HG02571 (cell line): ENCODE measurements at regions not wholly inside any gene's neighbourhood (a gene's known extent, or its start where the extent isn't known, plus 50 kb on each side); places are given as distances from the start of the nearest gene placed in this dataset.

Experiments
- ATAC-seq: cut with Tn5 transposase; IDR thresholded peaks from one replicate; pipeline ENCODE4 v1.9.1; 2021; ENCODE audit warnings: mild to moderate bottlenecking, moderate library complexity; ENCODE audit not compliant: unreplicated experiment

DNA sequence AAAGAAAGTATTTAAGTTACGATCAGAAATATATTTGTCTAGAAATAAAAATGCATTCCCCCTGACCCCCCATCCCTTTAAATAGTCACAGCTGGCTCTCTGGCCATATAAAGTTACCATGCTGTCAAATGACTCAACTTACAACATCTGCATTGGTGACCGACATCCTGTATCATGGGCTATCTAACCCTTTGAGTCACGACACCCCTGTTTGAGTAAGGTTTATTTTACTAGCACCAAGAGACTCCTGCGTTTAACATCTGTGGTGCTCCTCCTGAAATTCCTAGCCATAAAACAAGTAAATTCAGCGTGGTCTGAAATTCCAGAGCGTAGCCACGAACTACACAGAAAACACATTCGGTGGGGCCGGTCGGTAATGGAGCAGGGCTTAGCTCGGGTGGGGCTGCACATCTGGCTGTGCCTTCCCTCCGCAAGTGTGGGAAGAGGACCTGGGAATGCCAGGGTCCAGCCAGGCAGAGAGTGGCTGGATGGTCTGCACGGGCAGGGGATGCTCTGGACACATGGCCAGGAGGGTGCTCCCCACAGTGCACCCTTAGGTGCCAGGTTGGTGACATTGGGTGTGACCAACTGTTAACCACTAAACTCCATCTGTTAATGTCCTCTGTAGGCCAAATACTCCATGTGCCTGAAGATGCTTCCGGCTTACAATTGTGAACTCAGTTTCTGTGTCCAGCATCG is 53.0 kb upstream of the CLDN14 start:
- ATAC-seq = no peak

DNA sequence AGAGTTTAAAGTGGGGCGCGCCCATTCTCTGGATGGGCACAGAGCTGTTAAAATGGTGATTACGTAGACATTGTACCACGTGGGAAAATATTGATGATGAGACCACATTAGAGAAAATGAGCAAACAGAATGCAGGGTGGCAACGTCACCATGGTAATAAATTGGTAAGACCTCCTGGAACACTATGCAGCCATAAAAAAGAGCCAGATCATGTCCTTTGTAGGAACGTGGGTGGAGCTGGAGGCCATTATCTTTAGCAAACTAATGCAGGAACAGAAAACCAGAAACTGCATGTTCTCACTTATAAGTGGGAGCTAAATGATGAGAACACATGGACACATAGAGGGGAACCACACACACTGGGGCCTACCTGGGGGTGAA is 53.5 kb upstream of the CLDN14 start:
- no peak for ATAC-seq

GRCh38 chr21:36534656-36535055 is 54.7 kb upstream of the CLDN14 start:
- no peak for ATAC-seq

DNA sequence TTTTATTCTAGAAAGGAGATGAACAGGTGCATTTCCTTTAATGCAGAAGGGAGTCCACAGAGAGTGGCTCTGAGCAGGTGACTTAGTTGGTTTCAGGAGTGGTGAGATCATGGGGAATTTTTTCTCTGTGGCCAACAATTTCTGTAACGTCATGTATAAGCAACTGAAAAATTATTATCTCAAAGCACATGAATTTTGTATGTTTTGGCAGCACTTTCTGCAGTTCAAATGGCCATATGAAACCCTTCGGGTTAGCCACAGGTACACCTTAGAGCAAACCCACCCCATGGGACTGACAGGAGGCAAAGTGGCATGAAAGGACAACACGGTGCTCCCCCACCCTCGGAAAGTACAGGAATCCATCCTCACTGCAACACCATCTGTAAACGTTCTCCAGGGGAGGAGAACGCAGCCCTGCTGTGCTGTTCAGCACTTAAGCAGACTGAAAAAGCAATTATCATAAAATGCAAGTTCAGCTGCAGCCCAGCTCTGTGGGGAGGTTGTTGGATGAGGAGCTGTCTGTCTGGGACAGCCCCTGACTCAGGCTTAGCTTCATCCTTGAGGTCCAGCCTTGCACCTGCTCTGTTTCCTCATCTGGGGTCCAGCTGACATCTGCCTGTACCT is 55.8 kb upstream of the CLDN14 start:
- ATAC-seq = peak; percentile 69

- no peak for ATAC-seq
Measured at GRCh38 chr21:36538761-36539160, 58.8 kb upstream of the CLDN14 start.

DNA sequence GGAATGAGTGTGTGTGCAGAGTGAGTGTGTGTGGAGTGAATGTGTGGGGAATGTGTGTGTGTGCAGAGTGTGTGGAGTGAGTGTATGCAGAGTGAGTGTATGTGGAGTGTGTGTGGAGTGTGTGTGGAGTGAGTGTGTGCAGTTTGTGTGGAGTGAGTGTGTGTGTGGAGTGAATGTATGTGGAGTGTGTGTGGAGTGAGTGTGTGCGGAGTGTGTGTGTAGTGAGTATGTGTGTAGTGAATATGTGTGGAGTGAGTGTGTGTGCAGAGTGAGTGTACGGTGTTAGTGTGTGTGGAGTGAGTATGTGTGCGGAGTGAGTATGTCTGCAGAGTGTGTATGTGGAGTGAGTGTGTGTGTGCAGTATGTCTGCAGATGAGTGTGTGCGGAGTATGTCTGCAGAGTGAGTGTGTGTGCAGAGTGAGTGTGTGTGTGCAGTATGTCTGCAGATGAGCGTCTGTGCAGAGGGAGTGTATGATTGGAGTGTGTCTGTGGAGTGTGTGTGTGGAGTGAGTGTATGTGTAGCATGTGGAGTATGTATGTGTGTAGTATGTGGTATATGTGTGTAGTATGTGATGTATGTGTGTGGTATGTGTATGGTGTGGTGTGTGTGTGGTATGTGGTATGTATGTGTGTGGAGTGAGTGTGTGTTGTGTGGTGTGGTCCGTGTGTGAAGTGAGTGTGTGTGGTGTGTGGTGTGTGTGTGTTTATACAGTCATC is 59.7 kb upstream of the CLDN14 start:
- no peak for ATAC-seq

DNA sequence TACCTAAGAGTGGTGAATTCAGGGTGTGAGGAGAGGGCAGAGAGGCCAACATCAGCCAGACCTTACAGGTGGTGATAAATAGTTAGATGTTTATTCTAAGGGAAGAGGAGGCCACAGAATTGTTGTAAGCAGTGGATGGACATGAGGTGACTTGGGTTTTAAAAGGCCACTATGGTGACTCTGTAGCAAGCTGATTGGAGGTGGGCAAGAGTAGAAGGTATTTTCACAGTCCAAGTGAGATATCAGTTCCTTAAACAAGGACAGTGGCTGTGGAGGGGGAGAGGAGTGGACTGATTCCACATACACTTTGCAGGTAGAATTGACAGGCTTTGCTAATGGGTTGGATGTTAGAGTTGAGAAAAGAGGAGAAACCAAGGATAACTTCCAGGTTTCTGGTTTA is 60.8 kb upstream of the CLDN14 start:
- no peak for ATAC-seq

GRCh38 chr21:36541721-36542139 is 61.8 kb upstream of the CLDN14 start:
- ATAC-seq = no peak

- peak; percentile 67 for ATAC-seq
Measured at GRCh38 chr21:36542312-36543101, 62.6 kb upstream of the CLDN14 start.

GRCh38 chr21:36543924-36544323 is 64.0 kb upstream of the CLDN14 start:
- no peak for ATAC-seq

DNA sequence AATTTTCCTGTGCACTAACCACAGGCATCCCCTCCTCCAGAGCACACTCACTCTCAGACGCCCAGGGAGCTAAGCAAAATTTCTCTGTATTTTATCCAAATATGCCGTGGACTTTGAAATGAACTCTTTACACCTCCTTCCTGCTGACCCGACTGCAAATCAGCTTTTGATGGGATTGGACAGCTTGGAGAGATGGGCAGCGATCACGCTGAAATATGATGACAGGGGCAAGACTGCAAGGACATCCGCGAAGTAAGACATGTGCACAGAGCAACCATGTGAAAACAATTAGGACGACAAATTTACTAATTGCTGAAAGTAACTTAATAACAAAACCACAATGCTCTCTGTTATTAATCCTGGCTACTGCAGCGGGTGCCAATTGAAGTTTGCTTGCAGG is 64.6 kb upstream of the CLDN14 start:
- ATAC-seq = no peak

DNA sequence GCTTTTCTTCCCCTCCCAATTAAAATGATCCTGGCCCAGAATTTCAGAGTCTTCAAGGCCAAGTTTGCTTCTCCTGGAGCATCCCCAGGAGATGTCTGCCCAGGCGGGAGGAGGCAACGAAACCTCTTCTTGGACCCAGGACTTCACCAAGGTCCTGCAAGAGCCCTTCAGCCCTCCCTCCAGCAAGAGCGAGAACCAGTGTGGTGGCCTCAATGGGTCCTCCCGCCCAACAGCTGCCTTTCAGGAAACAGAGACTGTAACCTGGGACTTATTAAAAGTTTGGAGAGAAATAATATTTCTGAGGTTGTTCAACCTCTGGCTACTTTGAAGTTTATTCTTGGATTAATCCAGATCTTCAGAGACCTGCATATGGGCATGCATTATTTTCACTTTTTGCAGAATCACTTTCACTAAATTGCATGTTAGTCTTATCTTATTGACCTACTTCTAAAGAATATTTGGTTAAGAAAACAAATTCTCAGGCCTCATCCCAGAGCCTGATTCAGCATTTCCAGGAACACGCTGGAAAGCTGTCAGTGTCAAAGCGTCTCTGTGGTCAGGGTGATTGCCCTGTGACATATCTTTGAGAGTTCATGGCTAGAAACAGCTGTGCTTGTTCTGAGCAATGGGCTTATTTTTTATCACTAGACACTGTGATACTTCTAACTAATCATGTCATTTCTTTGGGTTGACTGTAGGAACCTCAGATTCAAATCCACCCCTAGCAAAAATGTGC is 66.0 kb upstream of the CLDN14 start:
- ATAC-seq = no peak

- no peak for ATAC-seq
Measured at GRCh38 chr21:36547464-36547863, 67.5 kb upstream of the CLDN14 start.

GRCh38 chr21:36548866-36549265 is 68.9 kb upstream of the CLDN14 start:
- no peak for ATAC-seq

- ATAC-seq = no peak
Measured at GRCh38 chr21:36549470-36549869, 69.5 kb upstream of the CLDN14 start.

DNA sequence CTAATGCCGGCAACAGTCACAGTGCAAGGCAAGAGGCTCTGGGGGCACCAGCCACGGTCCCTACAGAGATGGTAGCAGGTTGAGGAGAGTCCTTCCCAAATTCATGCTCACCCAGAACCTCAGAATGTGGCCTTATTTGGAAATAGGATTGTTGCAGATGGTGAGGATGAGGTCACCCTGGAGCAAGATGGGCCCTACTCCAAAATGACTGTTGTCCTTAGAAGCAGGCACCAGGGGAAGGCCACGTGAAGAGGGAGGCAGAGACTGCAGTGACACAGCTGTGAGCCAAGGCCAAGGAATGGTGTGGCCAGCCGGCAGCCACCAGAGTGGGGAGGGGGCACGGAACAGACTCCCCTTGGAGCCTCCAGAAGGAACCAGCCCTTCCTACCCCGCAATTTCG is 70.8 kb upstream of the CLDN14 start:
- no peak for ATAC-seq

DNA sequence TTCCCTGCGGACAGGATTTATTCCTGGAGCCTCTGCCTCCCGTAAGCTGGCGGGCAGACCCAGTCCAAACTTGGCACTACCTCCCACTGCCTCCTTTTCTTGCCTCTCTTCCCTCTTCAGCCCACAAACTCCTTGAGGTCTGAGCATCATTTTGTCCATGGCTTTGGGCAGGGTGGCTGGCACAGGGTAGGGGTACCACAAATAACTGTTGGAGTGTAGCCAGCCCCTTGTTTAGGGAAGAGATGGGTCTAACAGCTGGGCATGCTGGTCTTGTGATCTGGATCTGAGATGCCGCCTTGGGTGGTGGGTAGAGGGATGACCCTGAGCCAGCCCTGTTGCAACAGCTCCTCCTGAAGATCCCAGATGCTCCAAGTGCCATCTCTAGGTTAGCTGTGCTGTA is 71.4 kb upstream of the CLDN14 start:
- ATAC-seq = no peak

- no peak for ATAC-seq
Measured at GRCh38 chr21:36551731-36552433, 72.0 kb upstream of the CLDN14 start.

DNA sequence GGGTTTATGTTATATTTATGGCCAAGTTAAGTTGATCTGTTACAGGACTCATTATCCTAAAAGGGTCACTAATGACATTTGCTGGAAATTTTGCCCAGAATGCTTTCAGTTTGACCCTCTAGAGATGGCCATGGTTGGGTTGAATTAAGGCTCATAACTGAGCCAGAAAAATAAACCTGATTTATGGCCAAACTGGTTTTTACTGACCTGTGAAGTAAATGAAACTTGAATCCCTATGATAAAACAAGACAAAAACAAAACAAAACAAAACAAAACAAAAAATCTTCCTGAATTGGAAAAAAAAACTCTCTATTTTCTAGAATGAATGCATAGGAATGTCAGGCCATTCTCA is 72.5 kb upstream of the CLDN14 start:
- ATAC-seq = no peak

- no peak for ATAC-seq
Measured at GRCh38 chr21:36553406-36553805, 73.5 kb upstream of the CLDN14 start.
